Activated CD4-positive, alpha-beta memory T cell treated with anti-CD3 and anti-CD28 coated beads for 36 hours (primary cell): ENCODE measurements at regions not wholly inside any gene's neighbourhood (a gene's known extent, or its start where the extent isn't known, plus 50 kb on each side); places are given as distances from the start of the nearest gene placed in this dataset.

Source experiments
- CTCF ChIA-PET: fragments of 350-600 bp; sonication (Branson Sonifier 250); formaldehyde crosslinking; loops from one replicate; lab custom pipeline; 2021; ENCODE audit warnings: antibody characterized with exemption, inconsistent platforms; lab: Charles Lee
- POLR2A ChIA-PET: fragments of 350-600 bp; sonication (Branson Sonifier 250); formaldehyde crosslinking; loops from one replicate; lab custom pipeline; 2021; ENCODE audit warnings: antibody characterized with exemption; lab: Charles Lee
- DNase-seq: peaks from one replicate; pipeline ENCODE4 v3.0.0-alpha.2; 2020
- H3K27ac Mint-ChIP-seq: one replicate; pipeline ENCODE4 v1.8.0; 2021; ENCODE audit warnings: mixed read lengths
- H3K27me3 Mint-ChIP-seq: one replicate; pipeline ENCODE4 v1.8.0; 2021; ENCODE audit warnings: mixed read lengths
- H3K36me3 Mint-ChIP-seq: one replicate; pipeline ENCODE4 v1.8.0; 2021; ENCODE audit warnings: mixed read lengths
- H3K4me1 Mint-ChIP-seq: one replicate; pipeline ENCODE4 v1.8.0; 2021; ENCODE audit warnings: low read depth, mixed read lengths
- H3K4me3 Mint-ChIP-seq: one replicate; pipeline ENCODE4 v1.8.0; 2021; ENCODE audit warnings: mild to moderate bottlenecking, mixed read lengths
- H3K9me3 Mint-ChIP-seq: one replicate; pipeline ENCODE4 v1.8.0; 2021; ENCODE audit warnings: mixed read lengths
- intact Hi-C: fragments of 100-400 bp; cut with micrococcal nuclease; formaldehyde crosslinking; loops from one replicate; pipeline ENCODE4 v1.15.1; 2023

DNA sequence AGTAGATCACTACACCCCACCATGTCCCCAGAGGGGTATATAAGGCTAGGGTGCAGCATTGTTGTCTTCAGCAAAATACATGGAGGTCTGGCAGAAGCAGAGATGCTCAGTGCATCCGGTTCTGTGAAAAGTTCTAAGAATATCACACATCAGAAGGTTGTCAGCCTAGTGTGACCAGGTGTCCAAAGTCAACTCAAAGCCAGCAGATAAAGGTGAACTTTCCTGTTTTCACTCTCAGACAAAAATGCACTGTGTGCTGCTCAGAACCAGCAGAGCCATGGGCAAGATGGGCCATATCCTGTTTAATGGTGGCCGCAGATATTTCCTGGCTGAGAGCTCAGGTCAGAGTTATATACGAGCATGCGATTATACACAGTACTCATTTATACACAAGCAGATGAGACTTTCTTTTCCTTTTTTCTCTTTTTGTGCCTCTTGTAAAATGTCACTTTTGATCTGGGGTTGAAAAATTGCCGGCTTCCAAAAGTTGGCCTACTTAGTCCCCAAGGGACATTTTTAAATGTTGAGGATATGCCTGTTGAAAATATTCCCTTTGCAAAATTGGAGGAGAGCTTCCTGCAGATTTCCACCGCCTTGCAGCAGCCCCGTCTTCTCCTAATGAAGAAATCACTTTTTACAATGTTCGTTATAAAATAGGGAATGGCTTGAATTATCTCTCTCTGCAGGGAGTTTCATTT is 425.6 kb upstream of the SALL1 start:
- Mint-ChIP-seq H3K4me3 (no peak overlapping the region), H3K4me1 (no peaks in the 10 kb centered on the region), H3K9me3 (peaks cover 20% of the 10 kb centered on the region), H3K27me3 (no peaks in the 10 kb centered on the region), H3K36me3 (no peaks in the 10 kb centered on the region), H3K27ac (no peak overlapping the region)
- CTCF ChIA-PET: no interaction called here
- DNase-seq: no peak
- POLR2A ChIA-PET: no interaction called here
- intact Hi-C loops: no loop called here

DNA sequence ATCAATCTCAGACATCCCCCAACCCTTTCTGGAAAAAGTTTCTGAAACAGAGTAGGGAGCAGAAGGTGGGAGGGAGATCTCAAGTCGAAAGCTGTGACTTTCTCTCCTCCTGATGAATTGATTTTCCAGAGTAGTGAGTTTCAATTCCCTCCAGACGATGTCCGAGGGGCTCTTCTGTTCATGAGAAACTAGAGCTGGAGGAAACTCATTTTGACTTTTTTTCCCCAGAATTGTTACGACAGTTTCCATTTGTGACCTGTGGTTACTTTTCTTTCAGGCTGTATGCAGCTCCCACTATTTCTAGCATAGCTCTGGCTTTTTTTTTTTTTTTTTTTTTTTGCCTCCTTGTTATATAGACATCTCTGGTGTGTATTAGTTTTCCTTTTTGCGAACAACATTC is 422.1 kb upstream of the SALL1 start:
- H3K27ac Mint-ChIP-seq: no peak overlapping the region
- intact Hi-C loops: no loop called here
- no peak for DNase-seq
- H3K9me3 Mint-ChIP-seq: peaks cover 21% of the 10 kb centered on the region
- H3K27me3 Mint-ChIP-seq: no peaks in the 10 kb centered on the region
- no peaks in the 10 kb centered on the region for H3K36me3 Mint-ChIP-seq
- ChIA-PET POLR2A (no interaction called here), CTCF (no interaction called here)
- no peak overlapping the region for H3K4me3 Mint-ChIP-seq
- no peaks in the 10 kb centered on the region for H3K4me1 Mint-ChIP-seq

DNA sequence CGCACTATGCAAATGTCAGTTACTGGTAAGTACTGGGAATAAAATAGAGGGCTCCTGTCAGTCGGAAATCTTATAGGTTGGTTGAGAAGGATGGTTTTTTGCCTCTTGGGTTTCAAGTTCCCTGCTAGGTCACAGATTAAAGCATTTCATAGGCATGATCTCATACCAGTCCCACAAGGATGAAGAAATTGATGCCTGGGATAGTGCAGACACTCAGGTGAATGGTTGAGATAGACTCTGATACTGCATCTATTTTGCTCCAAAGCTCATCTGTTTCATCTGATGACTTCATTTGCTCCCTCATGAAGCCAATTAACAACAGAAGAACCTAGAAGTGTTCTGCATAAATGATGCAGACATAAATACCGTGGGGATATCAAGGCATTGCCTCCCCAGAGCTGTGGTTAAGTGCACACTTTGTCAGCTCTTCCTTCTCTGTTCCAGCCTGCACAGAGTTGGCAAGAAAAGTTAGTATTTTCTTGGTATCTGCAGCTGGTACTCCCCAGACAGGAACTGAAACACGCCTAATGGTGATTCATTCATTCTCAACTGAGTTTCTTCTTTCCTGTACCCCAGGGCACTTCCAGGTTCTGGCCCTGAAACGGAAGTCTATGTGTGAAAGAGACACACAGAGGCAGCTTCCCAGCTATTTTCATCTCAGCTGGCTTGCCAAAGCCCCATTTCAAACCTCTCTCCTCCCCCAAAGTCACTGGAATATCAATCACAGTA is 418.3 kb upstream of the SALL1 start:
- intact Hi-C loops: no loop called here
- ChIA-PET CTCF (no interaction called here), POLR2A (no interaction called here)
- Mint-ChIP-seq H3K36me3 (no peaks in the 10 kb centered on the region), H3K4me3 (no peak overlapping the region), H3K27ac (no peak overlapping the region), H3K27me3 (no peaks in the 10 kb centered on the region), H3K9me3 (peaks cover 11% of the 10 kb centered on the region), H3K4me1 (no peaks in the 10 kb centered on the region)
- no peak for DNase-seq

DNA sequence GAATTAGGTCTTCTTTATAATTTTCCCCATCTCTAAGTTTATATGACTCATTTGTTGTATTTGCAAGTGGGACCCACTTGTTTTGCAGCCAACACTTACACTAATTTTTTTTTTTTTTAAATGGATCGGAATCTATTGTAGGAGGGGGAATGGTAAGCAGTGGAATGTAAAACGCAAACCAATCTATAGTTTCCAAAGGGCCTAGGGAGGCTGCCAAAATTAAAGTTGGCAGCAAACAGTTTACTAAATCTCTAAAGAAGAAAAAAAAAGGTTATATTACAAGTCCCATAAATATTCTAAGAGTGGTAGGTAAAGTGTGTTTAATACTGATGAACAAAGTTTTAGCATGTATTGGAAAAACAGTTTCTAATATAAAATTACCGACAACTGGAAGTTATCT is 416.8 kb upstream of the SALL1 start:
- Mint-ChIP-seq H3K4me3 (no peak overlapping the region), H3K27me3 (no peaks in the 10 kb centered on the region), H3K27ac (no peak overlapping the region), H3K36me3 (no peaks in the 10 kb centered on the region), H3K9me3 (peaks cover 11% of the 10 kb centered on the region), H3K4me1 (no peaks in the 10 kb centered on the region)
- POLR2A ChIA-PET: no interaction called here
- no peak for DNase-seq
- intact Hi-C loops: no loop called here
- CTCF ChIA-PET: no interaction called here

DNA sequence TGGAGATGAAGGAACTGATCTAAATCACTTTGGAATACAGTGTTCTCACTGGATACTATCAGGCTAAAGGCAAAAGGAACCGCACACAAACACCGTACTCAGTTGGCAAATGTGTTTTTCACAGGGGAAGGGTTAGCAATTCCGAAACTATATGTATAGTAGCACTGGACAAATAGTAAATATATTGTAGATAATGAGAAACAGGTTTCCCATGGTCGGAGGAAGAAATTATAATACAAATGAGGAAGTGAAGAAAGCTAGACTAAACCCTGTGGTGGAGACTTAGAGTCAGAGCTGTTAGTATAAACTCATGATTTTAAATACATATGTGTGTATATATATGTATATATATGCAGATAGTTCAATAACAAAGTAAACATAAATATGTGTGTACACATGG is 414.1 kb upstream of the SALL1 start:
- CTCF ChIA-PET: no interaction called here
- Mint-ChIP-seq H3K9me3 (peaks cover 4% of the 10 kb centered on the region), H3K4me3 (no peak overlapping the region), H3K27me3 (no peaks in the 10 kb centered on the region), H3K27ac (no peak overlapping the region), H3K36me3 (no peaks in the 10 kb centered on the region), H3K4me1 (no peaks in the 10 kb centered on the region)
- DNase-seq: no peak
- POLR2A ChIA-PET: no interaction called here
- intact Hi-C loops: no loop called here

DNA sequence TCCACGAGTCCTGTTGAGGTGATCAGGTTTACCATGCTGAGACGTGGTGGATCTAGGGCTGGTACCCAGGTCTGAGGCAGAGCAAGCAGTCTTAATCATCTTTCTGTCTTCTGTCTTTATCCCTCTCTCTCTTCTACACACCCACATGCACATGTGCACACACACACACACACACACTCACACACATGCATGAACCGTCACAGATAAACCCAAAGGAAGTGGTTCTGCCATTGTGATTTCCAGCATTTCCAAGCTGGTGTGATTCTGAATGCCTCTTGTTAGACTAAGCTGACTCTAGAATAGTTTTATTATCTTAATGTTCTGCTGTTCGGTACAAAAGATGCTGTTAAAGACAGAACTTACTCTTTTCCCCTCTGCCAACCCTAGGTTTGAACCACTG is 411.8 kb upstream of the SALL1 start:
- no peak for DNase-seq
- CTCF ChIA-PET: no interaction called here
- no peaks in the 10 kb centered on the region for H3K27me3 Mint-ChIP-seq
- POLR2A ChIA-PET: no interaction called here
- no peaks in the 10 kb centered on the region for H3K36me3 Mint-ChIP-seq
- intact Hi-C loops: no loop called here
- H3K27ac Mint-ChIP-seq: no peak overlapping the region
- H3K4me1 Mint-ChIP-seq: no peaks in the 10 kb centered on the region
- no peak overlapping the region for H3K4me3 Mint-ChIP-seq
- peaks cover 6% of the 10 kb centered on the region for H3K9me3 Mint-ChIP-seq

DNA sequence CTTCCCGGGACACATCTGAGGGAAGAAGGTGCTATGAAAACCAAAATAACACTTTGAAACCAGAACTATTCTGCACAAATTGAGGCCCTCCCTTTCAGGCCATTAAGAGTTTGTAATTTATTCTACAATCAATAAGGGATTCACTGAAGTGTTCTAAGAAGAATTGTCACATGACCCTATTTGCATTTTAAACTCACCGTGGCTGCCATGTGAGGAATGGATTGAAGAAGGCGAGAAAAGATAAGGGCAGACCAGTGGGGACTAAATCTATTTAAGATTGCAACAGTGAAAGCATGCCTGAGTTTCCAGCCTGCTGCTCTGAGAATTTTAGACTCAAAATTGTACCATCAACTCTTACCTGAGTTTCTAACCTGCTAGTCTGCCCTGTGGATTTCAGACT is 408.8 kb upstream of the SALL1 start:
- no peaks in the 10 kb centered on the region for H3K27me3 Mint-ChIP-seq
- POLR2A ChIA-PET: no interaction called here
- H3K36me3 Mint-ChIP-seq: no peaks in the 10 kb centered on the region
- intact Hi-C loops: no loop called here
- H3K9me3 Mint-ChIP-seq: peaks cover 6% of the 10 kb centered on the region
- no peak overlapping the region for H3K4me3 Mint-ChIP-seq
- H3K4me1 Mint-ChIP-seq: no peaks in the 10 kb centered on the region
- CTCF ChIA-PET: no interaction called here
- DNase-seq: no peak
- H3K27ac Mint-ChIP-seq: no peak overlapping the region

DNA sequence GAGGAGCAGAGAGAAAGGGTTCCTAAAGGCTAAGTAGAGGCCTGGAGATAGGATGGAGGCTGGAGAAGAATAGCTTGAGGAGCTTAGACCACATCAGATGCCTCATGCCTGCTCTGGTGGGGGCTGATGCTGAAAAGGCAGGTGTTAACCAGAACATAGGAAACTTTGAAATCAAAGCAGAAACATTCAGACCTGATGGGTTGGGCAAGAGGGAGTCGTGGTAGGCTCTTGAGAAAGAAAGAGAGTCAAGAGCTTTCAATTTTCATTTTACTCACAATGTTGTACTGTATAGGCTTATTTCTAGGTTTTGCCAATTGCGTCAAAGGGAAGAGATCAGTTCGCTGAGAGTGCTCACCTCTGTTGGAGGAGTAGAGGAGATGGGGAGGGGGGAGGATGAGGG is 406.6 kb upstream of the SALL1 start:
- peaks cover 5% of the 10 kb centered on the region for H3K9me3 Mint-ChIP-seq
- DNase-seq: no peak
- no peak overlapping the region for H3K27ac Mint-ChIP-seq
- ChIA-PET POLR2A (no interaction called here), CTCF (no interaction called here)
- H3K4me3 Mint-ChIP-seq: no peak overlapping the region
- intact Hi-C loops: no loop called here
- H3K4me1 Mint-ChIP-seq: no peaks in the 10 kb centered on the region
- H3K27me3 Mint-ChIP-seq: no peaks in the 10 kb centered on the region
- H3K36me3 Mint-ChIP-seq: no peaks in the 10 kb centered on the region

DNA sequence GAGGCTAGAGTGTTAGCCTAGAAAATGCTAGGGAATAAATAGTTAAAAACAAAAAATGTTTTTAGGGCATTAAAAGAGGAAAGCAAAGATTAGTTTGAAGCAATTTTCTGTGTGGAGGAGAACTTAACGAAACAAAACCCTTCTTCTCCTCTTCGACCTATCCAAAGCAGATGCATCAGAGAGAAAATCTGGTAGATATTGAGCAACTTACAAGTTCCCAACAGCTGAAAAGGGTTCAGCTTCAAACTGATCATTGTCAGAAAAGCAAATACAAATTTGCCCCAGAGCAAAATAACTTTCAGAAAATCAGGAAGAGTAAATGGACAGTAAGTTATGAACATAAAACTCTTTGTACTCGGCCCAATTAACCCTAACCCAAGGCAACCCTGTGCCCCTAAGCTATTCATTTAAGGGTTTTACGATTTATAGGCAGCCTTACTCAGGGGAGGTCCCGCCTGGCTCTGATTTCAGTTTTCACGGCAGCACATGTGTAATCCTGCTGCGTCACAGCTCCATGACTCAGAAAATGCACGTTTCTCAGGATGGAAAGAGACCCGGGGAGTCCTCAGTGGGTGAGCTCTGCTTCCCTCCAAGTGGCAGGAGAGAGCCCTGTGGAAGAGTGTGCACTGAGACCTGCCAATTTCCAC is 405.7 kb upstream of the SALL1 start:
- Mint-ChIP-seq H3K4me1 (no peaks in the 10 kb centered on the region), H3K36me3 (no peaks in the 10 kb centered on the region), H3K27ac (no peak overlapping the region), H3K4me3 (no peak overlapping the region), H3K9me3 (peaks cover 5% of the 10 kb centered on the region), H3K27me3 (no peaks in the 10 kb centered on the region)
- no peak for DNase-seq
- POLR2A ChIA-PET: no interaction called here
- CTCF ChIA-PET: no interaction called here
- intact Hi-C loops: no loop called here

DNA sequence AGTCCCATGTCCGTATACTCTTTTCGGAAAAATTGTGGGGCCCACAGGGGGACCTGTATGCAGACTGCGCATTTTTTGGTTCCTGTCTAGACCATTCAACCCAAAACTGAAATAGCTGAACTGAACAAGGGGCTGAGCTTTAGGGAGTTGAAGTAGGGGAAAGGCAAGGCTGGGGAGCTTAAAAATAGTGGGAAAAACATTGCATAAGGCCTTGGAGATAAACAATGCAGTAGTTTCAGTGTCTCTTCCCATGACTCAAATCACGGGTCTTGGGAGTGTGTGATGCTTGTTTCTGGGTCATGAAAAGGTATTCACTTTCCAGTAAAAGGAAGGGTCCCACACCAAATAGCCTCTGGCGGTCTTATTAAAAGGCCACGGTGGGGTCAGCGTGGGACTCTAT is 402.8 kb upstream of the SALL1 start:
- H3K4me3 Mint-ChIP-seq: no peak overlapping the region
- no peak for DNase-seq
- H3K27me3 Mint-ChIP-seq: no peaks in the 10 kb centered on the region
- intact Hi-C loops: no loop called here
- H3K27ac Mint-ChIP-seq: no peak overlapping the region
- no peaks in the 10 kb centered on the region for H3K4me1 Mint-ChIP-seq
- H3K9me3 Mint-ChIP-seq: peaks cover 5% of the 10 kb centered on the region
- H3K36me3 Mint-ChIP-seq: no peaks in the 10 kb centered on the region
- CTCF ChIA-PET: no interaction called here
- POLR2A ChIA-PET: no interaction called here

DNA sequence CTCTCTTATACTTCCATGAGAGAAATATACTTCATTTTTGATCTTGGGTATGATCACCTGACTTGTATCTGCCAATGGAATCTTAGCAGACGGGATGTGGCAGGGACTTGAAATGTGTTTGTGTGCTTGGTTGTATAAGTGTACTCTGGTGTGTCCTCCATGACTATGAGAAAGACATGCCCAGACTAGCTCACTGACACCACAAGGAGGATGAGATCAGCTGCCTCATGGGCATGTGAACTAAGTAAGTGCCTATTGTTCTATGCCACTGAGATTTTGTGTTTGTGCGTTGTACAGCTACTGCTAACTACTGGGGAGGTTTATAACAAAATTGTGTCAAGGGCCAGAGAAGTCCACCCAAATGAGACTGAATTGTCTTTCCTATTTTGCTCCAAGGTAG is 402.2 kb upstream of the SALL1 start:
- peaks cover 3% of the 10 kb centered on the region for H3K9me3 Mint-ChIP-seq
- ChIA-PET CTCF (no interaction called here), POLR2A (no interaction called here)
- no peaks in the 10 kb centered on the region for H3K36me3 Mint-ChIP-seq
- no peak overlapping the region for H3K4me3 Mint-ChIP-seq
- no peak for DNase-seq
- H3K4me1 Mint-ChIP-seq: no peaks in the 10 kb centered on the region
- H3K27ac Mint-ChIP-seq: no peak overlapping the region
- no peaks in the 10 kb centered on the region for H3K27me3 Mint-ChIP-seq
- intact Hi-C loops: no loop called here

DNA sequence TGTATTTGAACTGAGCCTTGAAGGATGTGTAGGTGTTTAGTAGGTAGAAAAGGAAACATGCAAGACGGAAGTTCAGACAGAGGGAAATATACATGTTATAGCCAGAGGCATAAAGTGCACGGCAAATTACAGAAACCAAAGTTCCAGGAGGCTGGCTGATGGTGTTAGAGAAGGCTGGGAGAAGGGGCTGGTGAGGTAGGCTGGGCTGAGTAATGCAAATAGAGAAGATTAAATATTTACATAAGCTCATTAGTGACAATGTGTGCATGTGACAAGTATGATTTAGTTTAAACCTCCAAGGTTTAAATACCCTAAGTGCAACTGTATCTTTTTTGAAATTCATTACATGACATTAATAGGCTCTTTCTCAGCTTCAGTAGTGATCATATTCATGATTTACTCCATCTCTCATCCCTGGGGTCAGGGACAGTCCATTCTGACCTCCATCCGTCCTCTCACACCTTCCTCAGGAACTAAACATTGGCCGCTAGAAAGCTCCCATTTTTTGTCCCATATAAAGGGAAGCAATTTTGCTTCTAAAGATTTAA is 399.8 kb upstream of the SALL1 start:
- intact Hi-C loops: no loop called here

More for the DNA sequence above, 399.8 kb upstream of the SALL1 start:
- no peaks in the 10 kb centered on the region for H3K27me3 Mint-ChIP-seq
- H3K27ac Mint-ChIP-seq: no peak overlapping the region
- CTCF ChIA-PET: no interaction called here
- no peak overlapping the region for H3K4me3 Mint-ChIP-seq
- DNase-seq: no peak
- H3K4me1 Mint-ChIP-seq: no peaks in the 10 kb centered on the region
- no peaks in the 10 kb centered on the region for H3K36me3 Mint-ChIP-seq
- H3K9me3 Mint-ChIP-seq: peaks cover 6% of the 10 kb centered on the region
- POLR2A ChIA-PET: interaction anchor here (0.6 kb wide), 1 partner anchor 428 kb away, joined by 3 read pairs; no protein-coding TSS in a partner anchor
